ENCODE measurements at regions not wholly inside any gene's neighbourhood (a gene's known extent, or its start where the extent isn't known, plus 50 kb on each side); places are given as distances from the start of the nearest gene placed in this dataset.

- Mint-ChIP-seq H3K4me3 (no peak overlapping the region), H3K36me3 (ENCODE audit: insufficient read depth) (no peaks in the 10 kb centered on the region), H3K4me1 (ENCODE audit: low read depth in 2 of 2) (no peaks in the 10 kb centered on the region), H3K9me3 (no peaks in the 10 kb centered on the region), H3K27me3 (peaks cover 0 to 7% of the 10 kb centered on the region in 2 donors), H3K27ac (no peak overlapping the region)
- no peak for DNase-seq
- no peak for ATAC-seq (replicated peaks)
Measured at GRCh38 chr20:21653628-21654027, 51.8 kb upstream of the PAX1 start.

- DNase-seq (no peak), ATAC-seq (replicated peaks) (no peak)
- Mint-ChIP-seq H3K36me3 (ENCODE audit: insufficient read depth) (no peaks in the 10 kb centered on the region), H3K4me3 (no peak overlapping the region), H3K27me3 (no peaks in the 10 kb centered on the region), H3K9me3 (peaks cover 0 to 3% of the 10 kb centered on the region in 2 donors), H3K27ac (no peak overlapping the region), H3K4me1 (ENCODE audit: low read depth in 2 of 2) (no peaks in the 10 kb centered on the region)
Measured at GRCh38 chr20:21643417-21643816, 62.0 kb upstream of the PAX1 start.

GRCh38 chr20:21640556-21640955 is 64.9 kb upstream of the PAX1 start:
- Mint-ChIP-seq H3K9me3 (peaks cover 0 to 3% of the 10 kb centered on the region in 2 donors), H3K4me3 (no peak overlapping the region), H3K27ac (no peak overlapping the region), H3K36me3 (ENCODE audit: insufficient read depth) (no peaks in the 10 kb centered on the region), H3K4me1 (ENCODE audit: low read depth in 2 of 2) (no peaks in the 10 kb centered on the region), H3K27me3 (no peaks in the 10 kb centered on the region)
- no peak for ATAC-seq (replicated peaks)
- DNase-seq = no peak

GRCh38 chr20:21633829-21634228 is 71.6 kb upstream of the PAX1 start:
- no peak for ATAC-seq (replicated peaks)
- H3K9me3 Mint-ChIP-seq = no peaks in the 10 kb centered on the region
- no peak overlapping the region for H3K4me3 Mint-ChIP-seq
- H3K27ac Mint-ChIP-seq = no peak overlapping the region
- no peaks in the 10 kb centered on the region for H3K36me3 Mint-ChIP-seq (ENCODE audit: insufficient read depth)
- H3K27me3 Mint-ChIP-seq = peaks cover 0 to 8% of the 10 kb centered on the region in 2 donors
- H3K4me1 Mint-ChIP-seq (ENCODE audit: low read depth in 2 of 2) = no peaks in the 10 kb centered on the region
- DNase-seq = no peak

GRCh38 chr20:21632735-21633053 is 72.8 kb upstream of the PAX1 start:
- ATAC-seq (replicated peaks) (no peak), DNase-seq (no peak)
- no peak overlapping the region for H3K27ac Mint-ChIP-seq
- H3K4me3 Mint-ChIP-seq = no peak overlapping the region
- no peaks in the 10 kb centered on the region for H3K36me3 Mint-ChIP-seq (ENCODE audit: insufficient read depth)
- peaks cover 0 to 8% of the 10 kb centered on the region in 2 donors for H3K27me3 Mint-ChIP-seq
- no peaks in the 10 kb centered on the region for H3K9me3 Mint-ChIP-seq
- H3K4me1 Mint-ChIP-seq (ENCODE audit: low read depth in 2 of 2) = no peaks in the 10 kb centered on the region

GRCh38 chr20:21632031-21632734 is 73.3 kb upstream of the PAX1 start:
- no peaks in the 10 kb centered on the region for H3K4me1 Mint-ChIP-seq (ENCODE audit: low read depth in 2 of 2)
- DNase-seq = no peak
- no peak for ATAC-seq (replicated peaks)
- H3K27me3 Mint-ChIP-seq = peaks cover 0 to 10% of the 10 kb centered on the region in 2 donors
- H3K36me3 Mint-ChIP-seq (ENCODE audit: insufficient read depth) = no peaks in the 10 kb centered on the region
- H3K27ac Mint-ChIP-seq = no peak overlapping the region
- H3K9me3 Mint-ChIP-seq = no peaks in the 10 kb centered on the region
- no peak overlapping the region for H3K4me3 Mint-ChIP-seq

- Mint-ChIP-seq H3K4me1 (ENCODE audit: low read depth in 2 of 2) (no peaks in the 10 kb centered on the region), H3K27me3 (peaks cover 13 to 27% of the 10 kb centered on the region in 2 donors), H3K27ac (no peak overlapping the region), H3K4me3 (no peak overlapping the region), H3K36me3 (ENCODE audit: insufficient read depth) (no peaks in the 10 kb centered on the region), H3K9me3 (peaks cover 0 to 3% of the 10 kb centered on the region in 2 donors)
- ATAC-seq (replicated peaks) (no peak), DNase-seq (no peak)
Measured at GRCh38 chr20:21628800-21629199, 76.7 kb upstream of the PAX1 start.

- H3K4me3 Mint-ChIP-seq = no peak overlapping the region
- peaks cover 0 to 8% of the 10 kb centered on the region in 2 donors for H3K9me3 Mint-ChIP-seq
- H3K27ac Mint-ChIP-seq = no peak overlapping the region
- DNase-seq (no peak), ATAC-seq (replicated peaks) (no peak)
- H3K4me1 Mint-ChIP-seq (ENCODE audit: low read depth in 2 of 2) = no peaks in the 10 kb centered on the region
- no peaks in the 10 kb centered on the region for H3K36me3 Mint-ChIP-seq (ENCODE audit: insufficient read depth)
- peaks cover 17 to 27% of the 10 kb centered on the region in 2 donors for H3K27me3 Mint-ChIP-seq
Measured at GRCh38 chr20:21623781-21624094, 81.7 kb upstream of the PAX1 start.

GRCh38 chr20:21623074-21623780 is 82.2 kb upstream of the PAX1 start:
- Mint-ChIP-seq H3K4me3 (no peak overlapping the region), H3K27ac (no peak overlapping the region), H3K9me3 (peaks cover 0 to 8% of the 10 kb centered on the region in 2 donors), H3K4me1 (ENCODE audit: low read depth in 2 of 2) (no peaks in the 10 kb centered on the region), H3K27me3 (peaks cover 17 to 27% of the 10 kb centered on the region in 2 donors), H3K36me3 (ENCODE audit: insufficient read depth) (no peaks in the 10 kb centered on the region)
- ATAC-seq (replicated peaks) = no peak
- no peak for DNase-seq

GRCh38 chr20:21622097-21622857 is 83.2 kb upstream of the PAX1 start:
- DNase-seq (no peak), ATAC-seq (replicated peaks) (no peak)
- Mint-ChIP-seq H3K27ac (no peak overlapping the region), H3K27me3 (peaks cover 17 to 25% of the 10 kb centered on the region in 2 donors), H3K4me1 (ENCODE audit: low read depth in 2 of 2) (no peaks in the 10 kb centered on the region), H3K9me3 (peaks cover 0 to 8% of the 10 kb centered on the region in 2 donors), H3K36me3 (ENCODE audit: insufficient read depth) (no peaks in the 10 kb centered on the region), H3K4me3 (no peak overlapping the region)

- no peak overlapping the region for H3K27ac Mint-ChIP-seq
- H3K36me3 Mint-ChIP-seq (ENCODE audit: insufficient read depth) = no peaks in the 10 kb centered on the region
- ATAC-seq (replicated peaks) (no peak), DNase-seq (no peak)
- no peaks in the 10 kb centered on the region for H3K4me1 Mint-ChIP-seq (ENCODE audit: low read depth in 2 of 2)
- peaks cover 8 to 23% of the 10 kb centered on the region in 2 donors for H3K27me3 Mint-ChIP-seq
- no peak overlapping the region for H3K4me3 Mint-ChIP-seq
- peaks cover 0 to 6% of the 10 kb centered on the region in 2 donors for H3K9me3 Mint-ChIP-seq
Measured at GRCh38 chr20:21618759-21619416, 86.6 kb upstream of the PAX1 start.

- no peak overlapping the region for H3K4me3 Mint-ChIP-seq
- peak in 2 of 3 experiments; percentile 0 to 4 for DNase-seq
- no peak overlapping the region for H3K27ac Mint-ChIP-seq
- no peaks in the 10 kb centered on the region for H3K9me3 Mint-ChIP-seq
- ATAC-seq (replicated peaks) = no peak
- H3K4me1 Mint-ChIP-seq (ENCODE audit: low read depth in 2 of 2) = no peaks in the 10 kb centered on the region
- peaks cover 4 to 29% of the 10 kb centered on the region in 2 donors for H3K27me3 Mint-ChIP-seq
- no peaks in the 10 kb centered on the region for H3K36me3 Mint-ChIP-seq (ENCODE audit: insufficient read depth)
Measured at GRCh38 chr20:21615617-21616080, 89.8 kb upstream of the PAX1 start.

- H3K27ac Mint-ChIP-seq = no peak overlapping the region
- H3K27me3 Mint-ChIP-seq = peaks cover 0 to 30% of the 10 kb centered on the region in 2 donors
- no peaks in the 10 kb centered on the region for H3K36me3 Mint-ChIP-seq (ENCODE audit: insufficient read depth)
- no peak overlapping the region for H3K4me3 Mint-ChIP-seq
- no peaks in the 10 kb centered on the region for H3K4me1 Mint-ChIP-seq (ENCODE audit: low read depth in 2 of 2)
- DNase-seq = no peak
- no peak for ATAC-seq (replicated peaks)
- no peaks in the 10 kb centered on the region for H3K9me3 Mint-ChIP-seq
Measured at GRCh38 chr20:21614980-21615379, 90.5 kb upstream of the PAX1 start.
